GM10248 (cell line): ENCODE measurements at regions not wholly inside any gene's neighbourhood (a gene's known extent, or its start where the extent isn't known, plus 50 kb on each side); places are given as distances from the start of the nearest gene placed in this dataset.

Experiments used
- CTCF ChIA-PET: fragments of 300-600 bp; sonication (Branson Sonifier 250); formaldehyde crosslinking; extraction: SDS; loops from one replicate; lab custom pipeline; 2021; ENCODE audit warnings: antibody characterized with exemption; lab: Yijun Ruan, JAX
- POLR2A ChIA-PET: fragments of 350-650 bp; sonication (Branson Sonifier 250); formaldehyde crosslinking; extraction: SDS; loops from one replicate; lab custom pipeline; 2020; ENCODE audit warnings: antibody characterized with exemption; lab: Yijun Ruan, JAX
- DNase-seq: peaks from one replicate; pipeline ENCODE4 v3.0.0; 2012; ENCODE audit errors: extremely low spot score
- TF ChIP-seq, protein P1 (sequence below): IDR thresholded peaks from 2 replicates; pipeline ENCODE4 v1.5.1; 2012; ENCODE audit warnings: mild to moderate bottlenecking, low read depth; ENCODE audit errors: extremely low read depth, missing control alignments, control extremely low read depth

DNA sequence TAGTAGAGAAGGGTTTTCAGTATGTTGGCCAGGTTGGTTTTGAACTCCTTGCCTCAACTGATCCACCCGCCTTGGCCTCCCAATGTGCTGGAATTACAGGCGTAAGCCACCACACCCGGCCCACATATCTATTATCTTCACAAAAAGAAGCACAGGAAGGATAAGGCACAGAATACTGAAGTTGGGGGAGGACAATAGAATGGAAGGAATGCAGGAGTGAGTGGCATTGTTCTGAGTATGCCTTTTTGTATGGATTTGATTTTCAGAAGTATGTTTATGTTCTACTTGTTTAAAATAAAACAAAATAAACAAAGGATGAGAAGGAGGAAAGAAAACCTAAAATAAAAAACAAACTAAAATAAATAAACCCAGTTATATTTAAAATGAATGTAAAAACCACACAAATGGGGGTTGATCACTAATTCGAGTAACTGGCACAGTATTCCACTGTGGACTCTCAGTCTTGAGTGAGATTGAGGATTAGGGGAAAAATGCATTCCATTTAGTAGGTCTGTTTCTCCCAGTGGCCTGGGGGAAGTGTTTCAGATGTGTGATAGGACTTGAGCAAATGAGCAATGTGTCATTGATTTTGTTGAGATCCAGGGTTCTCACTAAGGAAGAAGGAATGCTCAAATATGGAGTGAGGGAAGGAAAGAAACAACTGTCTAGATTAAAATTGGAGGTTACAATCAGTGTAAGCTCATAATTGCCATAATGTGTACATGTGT, 109.0 kb upstream of the C1QTNF7 start:
- POLR2A ChIA-PET = no interaction called here
- TF ChIP-seq, protein P1, sequence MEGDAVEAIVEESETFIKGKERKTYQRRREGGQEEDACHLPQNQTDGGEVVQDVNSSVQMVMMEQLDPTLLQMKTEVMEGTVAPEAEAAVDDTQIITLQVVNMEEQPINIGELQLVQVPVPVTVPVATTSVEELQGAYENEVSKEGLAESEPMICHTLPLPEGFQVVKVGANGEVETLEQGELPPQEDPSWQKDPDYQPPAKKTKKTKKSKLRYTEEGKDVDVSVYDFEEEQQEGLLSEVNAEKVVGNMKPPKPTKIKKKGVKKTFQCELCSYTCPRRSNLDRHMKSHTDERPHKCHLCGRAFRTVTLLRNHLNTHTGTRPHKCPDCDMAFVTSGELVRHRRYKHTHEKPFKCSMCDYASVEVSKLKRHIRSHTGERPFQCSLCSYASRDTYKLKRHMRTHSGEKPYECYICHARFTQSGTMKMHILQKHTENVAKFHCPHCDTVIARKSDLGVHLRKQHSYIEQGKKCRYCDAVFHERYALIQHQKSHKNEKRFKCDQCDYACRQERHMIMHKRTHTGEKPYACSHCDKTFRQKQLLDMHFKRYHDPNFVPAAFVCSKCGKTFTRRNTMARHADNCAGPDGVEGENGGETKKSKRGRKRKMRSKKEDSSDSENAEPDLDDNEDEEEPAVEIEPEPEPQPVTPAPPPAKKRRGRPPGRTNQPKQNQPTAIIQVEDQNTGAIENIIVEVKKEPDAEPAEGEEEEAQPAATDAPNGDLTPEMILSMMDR = no peak
- CTCF ChIA-PET = interaction anchor here (0.8 kb wide), 1 partner anchor 9 kb away, joined by 4 read pairs; no protein-coding TSS in a partner anchor
- DNase-seq = no peak

DNA sequence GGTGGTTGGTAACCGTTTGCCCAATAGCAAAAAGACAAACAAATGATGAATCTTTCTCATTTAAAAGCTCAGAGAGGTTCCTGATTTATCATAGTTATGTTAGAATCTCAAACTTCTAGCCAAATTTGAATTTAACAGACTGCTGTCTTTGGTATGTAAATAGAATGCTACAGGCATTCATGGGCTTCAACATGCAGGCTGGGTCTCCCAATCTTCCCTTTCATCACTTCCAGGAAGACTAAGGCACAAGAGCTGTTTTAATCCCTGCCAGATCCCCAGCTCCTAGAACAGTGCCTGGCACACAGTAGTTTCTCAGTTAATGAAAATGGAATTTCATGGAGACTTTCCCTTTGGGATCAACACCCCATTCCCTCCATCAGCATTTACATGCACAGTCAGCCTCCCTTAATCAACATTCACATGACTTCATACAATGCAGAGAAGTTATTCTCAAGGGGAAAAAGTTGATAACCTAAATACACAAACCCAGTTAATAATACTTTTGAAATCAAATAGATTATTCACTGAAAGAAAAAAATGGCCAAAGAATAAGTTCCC, 107.6 kb upstream of the C1QTNF7 start:
- TF ChIP-seq, protein P1 = no peak
- ChIA-PET CTCF (no interaction called here), POLR2A (no interaction called here)
- no peak for DNase-seq

DNA sequence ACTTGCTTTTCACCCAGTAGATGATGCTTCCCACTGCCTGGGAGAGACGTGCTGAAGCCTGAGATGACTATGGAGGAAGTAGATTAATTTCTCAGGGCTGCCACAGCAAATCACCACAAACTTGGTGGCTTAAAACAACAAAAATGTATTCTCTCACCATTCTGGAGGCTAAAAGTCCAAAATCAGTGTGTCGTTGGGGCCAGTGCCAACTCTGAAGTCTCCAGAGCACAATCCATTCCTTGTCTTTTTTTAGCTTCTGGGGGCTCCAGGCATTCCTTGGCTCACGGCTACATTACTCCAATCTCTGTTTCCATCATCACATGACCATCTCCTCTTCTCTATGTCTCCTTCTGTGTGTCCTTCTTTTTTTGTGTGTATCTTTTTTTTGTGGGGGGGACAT, 105.8 kb upstream of the C1QTNF7 start:
- POLR2A ChIA-PET = no interaction called here
- no peak for DNase-seq
- TF ChIP-seq, protein P1 = no peak
- CTCF ChIA-PET = no interaction called here

DNA sequence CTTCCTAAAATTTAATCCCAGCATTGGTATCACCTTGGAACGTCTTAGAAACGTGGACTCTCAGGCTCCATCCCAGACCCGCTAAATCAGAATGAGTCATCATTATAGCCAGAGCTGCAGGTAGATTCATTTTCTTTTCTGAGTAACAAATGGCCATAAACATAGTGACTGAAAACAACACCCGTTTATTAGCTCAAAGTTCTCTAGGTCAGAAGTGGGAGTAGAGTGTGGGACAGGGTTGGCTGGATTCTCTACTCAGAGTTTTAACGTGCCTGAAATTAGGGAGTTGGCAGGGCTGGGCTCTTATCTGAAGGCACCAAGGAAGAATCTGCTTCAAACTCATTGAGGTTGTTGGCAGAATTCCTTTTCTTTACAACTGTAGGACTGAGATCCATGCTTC, 101.8 kb upstream of the C1QTNF7 start:
- no peak for DNase-seq
- ChIA-PET POLR2A (no interaction called here), CTCF (interaction anchor here (1.0 to 1.6 kb wide), 2 partner anchors 10 to 12 kb away, joined by 4 to 5 read pairs; no protein-coding TSS in a partner anchor)
- TF ChIP-seq, protein P1 = no peak

DNA sequence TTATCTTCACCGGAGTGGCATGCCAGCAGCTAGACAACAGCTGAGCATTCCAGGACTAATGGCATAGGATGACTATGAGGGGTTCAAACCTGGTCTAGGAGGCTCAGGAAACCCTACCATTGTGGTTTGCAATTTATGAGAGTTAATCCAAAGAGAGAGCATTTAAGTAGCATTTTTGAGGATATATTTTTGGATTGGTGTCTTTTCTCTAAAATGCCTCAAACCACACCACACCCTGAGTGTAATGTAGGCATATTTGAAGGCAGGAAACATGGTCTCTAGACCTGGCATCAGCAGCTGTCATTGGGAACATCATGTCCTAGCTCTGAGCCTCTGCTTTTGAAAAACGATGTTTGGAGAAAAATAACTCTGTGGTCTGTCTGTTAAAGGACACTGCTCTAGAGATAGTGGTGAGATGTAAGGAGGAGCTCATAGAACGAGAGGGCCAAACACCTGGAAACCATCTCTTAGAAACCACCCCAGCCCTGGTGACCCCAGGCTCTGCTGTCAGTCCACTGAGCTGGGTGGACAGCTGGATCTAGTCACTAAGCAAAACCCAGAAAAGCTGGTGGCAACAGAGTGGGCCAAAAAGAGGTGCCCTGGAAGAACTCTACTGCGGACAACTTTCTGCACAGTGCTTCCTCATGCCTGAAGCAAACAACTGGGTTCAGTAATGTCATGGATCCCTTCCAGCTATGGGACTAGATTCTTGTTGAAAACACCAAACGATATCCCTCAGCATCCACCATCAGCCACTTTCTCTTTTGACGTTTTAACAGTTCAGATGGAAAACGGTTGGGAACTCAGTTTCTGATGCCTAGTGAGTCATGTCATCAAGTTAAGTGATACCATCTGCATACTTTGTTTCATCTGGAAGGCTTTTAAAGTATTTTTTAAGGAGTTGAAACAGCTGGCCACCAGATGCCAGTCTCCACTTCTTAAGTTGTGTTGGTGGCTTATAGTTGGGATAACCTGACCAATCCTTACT, 100.2 kb upstream of the C1QTNF7 start:
- DNase-seq = no peak
- ChIA-PET POLR2A (no interaction called here), CTCF (interaction anchor here (1.0 to 1.6 kb wide), 2 partner anchors 9 to 13 kb away, joined by 4 to 5 read pairs; no protein-coding TSS in a partner anchor)
- TF ChIP-seq, protein P1 = no peak

DNA sequence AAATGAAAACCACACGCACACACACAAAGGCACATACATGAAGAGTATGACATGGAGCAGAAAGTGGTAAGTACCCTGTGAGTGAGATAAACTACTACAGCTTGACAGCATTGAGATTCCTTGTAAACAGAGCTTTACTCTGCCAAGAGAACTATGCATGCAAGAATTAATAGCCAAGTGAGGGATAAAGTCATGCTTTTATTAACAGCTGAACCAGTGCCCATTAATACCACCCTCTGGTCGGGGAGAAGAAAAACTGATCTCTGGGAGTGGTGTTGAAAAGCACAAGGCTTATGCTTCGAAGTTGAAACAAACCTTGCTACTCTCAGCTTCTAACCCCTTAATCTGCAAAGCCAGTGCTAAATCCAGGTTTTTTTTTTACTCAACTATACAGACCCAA, 95.9 kb upstream of the C1QTNF7 start:
- CTCF ChIA-PET = no interaction called here
- TF ChIP-seq, protein P1 = no peak
- no peak for DNase-seq
- POLR2A ChIA-PET = no interaction called here
